DOHH2 (cell line): ENCODE measurements at regions not wholly inside any gene's neighbourhood (a gene's known extent, or its start where the extent isn't known, plus 50 kb on each side); places are given as distances from the start of the nearest gene placed in this dataset.

Source experiments
- CTCF ChIP-seq: fragments of 200-600 bp; sonication (generic); IDR thresholded peaks from one replicate; pipeline ENCODE4 v1.5.1; 2014; ENCODE audit warnings: antibody characterized with exemption, mild to moderate bottlenecking, low read depth, low read length; ENCODE audit not compliant: poor library complexity, severe bottlenecking
- EZH2phosphoT487 ChIP-seq: fragments of 200-600 bp; sonication (generic); IDR thresholded peaks from 2 replicates; pipeline ENCODE4 v1.6.1; 2017; ENCODE audit warnings: borderline replicate concordance, mild to moderate bottlenecking, antibody characterized with exemption, low read length, moderate library complexity, mixed read lengths

- TF ChIP-seq CTCF (no peak), EZH2phosphoT487 (no peak)
Observed at GRCh38 chr3:75129101-75129500, 514.6 kb upstream of the CNTN3 start.
